ENCODE measurements at regions not wholly inside any gene's neighbourhood (a gene's known extent, or its start where the extent isn't known, plus 50 kb on each side); places are given as distances from the start of the nearest gene placed in this dataset.

GRCh38 chr11:115885535-115886421 lies 381.6 kb upstream of the CADM1 start:
- TF ChIP-seq EGR1 (IDR thresholded peaks at IDR 0.05; ENCODE audit: low read depth in 2 of 2) (no peak), REST (IDR thresholded peaks at IDR 0.05) (no peak), MAX (IDR thresholded peaks at IDR 0.05) (no peak), TAF1 (conservative IDR thresholded peaks at IDR 0.05) (no peak), GABPA (IDR thresholded peaks at IDR 0.05 in 1 of 2, conservative IDR thresholded peaks at IDR 0.05 in 1 of 2) (no peak), SP1 (IDR thresholded peaks at IDR 0.05) (no peak), HNF4G (IDR thresholded peaks at IDR 0.05) (no peak), JUND (IDR thresholded peaks at IDR 0.05) (no peak), RAD21 (IDR thresholded peaks at IDR 0.05) (no peak), FOXA1 (IDR thresholded peaks at IDR 0.05) (no peak)
- DNase-seq (ENCODE audit: low spot score): no peak
- no peaks in the 10 kb centered on the region for H3K27me3 ChIP-seq (ENCODE audit: control insufficient read depth in 4 of 4, insufficient read depth in 4 of 4, low read length in 3 of 4)
- H3K27ac ChIP-seq (ENCODE audit: low read depth in 1 of 2, low read length in 2 of 2): no peak overlapping the region
- WGBS: 77% methylated on average over 8 of the region's 8 CpGs
- H3K4me3 ChIP-seq (ENCODE audit: low read depth in 1 of 3, low read length in 3 of 3): no peak overlapping the region
- H3K9me3 ChIP-seq (ENCODE audit: control insufficient read depth in 4 of 4, low read length in 3 of 4): peaks cover 0 to 2% (median 2%) of the 10 kb centered on the region in 4 donors
- no peaks in the 10 kb centered on the region for H3K36me3 ChIP-seq (ENCODE audit: control insufficient read depth in 4 of 4, insufficient read depth in 3 of 4, low read depth in 1 of 4, low read length in 3 of 4)
- H3K9ac ChIP-seq (ENCODE audit: low read depth in 1 of 2, low read length in 2 of 2): no peak overlapping the region
- H3K4me1 ChIP-seq (ENCODE audit: control insufficient read depth in 4 of 4, insufficient read depth in 4 of 4, low read length in 3 of 4): no peaks in the 10 kb centered on the region

GRCh38 chr11:115884800-115885534 lies 380.8 kb upstream of the CADM1 start:
- 78% methylated on average over 5 of the region's 5 CpGs for WGBS
- Histone ChIP-seq H3K9ac (ENCODE audit: low read depth in 1 of 2, low read length in 2 of 2) (no peak overlapping the region), H3K36me3 (ENCODE audit: control insufficient read depth in 4 of 4, insufficient read depth in 3 of 4, low read depth in 1 of 4, low read length in 3 of 4) (no peaks in the 10 kb centered on the region), H3K4me3 (ENCODE audit: low read depth in 1 of 3, low read length in 3 of 3) (no peak overlapping the region), H3K4me1 (ENCODE audit: control insufficient read depth in 4 of 4, insufficient read depth in 4 of 4, low read length in 3 of 4) (no peaks in the 10 kb centered on the region), H3K27me3 (ENCODE audit: control insufficient read depth in 4 of 4, insufficient read depth in 4 of 4, low read length in 3 of 4) (no peaks in the 10 kb centered on the region), H3K9me3 (ENCODE audit: control insufficient read depth in 4 of 4, low read length in 3 of 4) (peaks cover 0 to 6% (median 2%) of the 10 kb centered on the region in 4 donors), H3K27ac (ENCODE audit: low read depth in 1 of 2, low read length in 2 of 2) (no peak overlapping the region)
- TF ChIP-seq GABPA (IDR thresholded peaks at IDR 0.05 in 1 of 2, conservative IDR thresholded peaks at IDR 0.05 in 1 of 2) (no peak), ATF3 (IDR thresholded peaks at IDR 0.05) (no peak), SP1 (IDR thresholded peaks at IDR 0.05) (no peak)
- no peak for DNase-seq (ENCODE audit: low spot score)

- Histone ChIP-seq H3K27ac (ENCODE audit: low read depth in 1 of 2, low read length in 2 of 2) (no peak overlapping the region), H3K36me3 (ENCODE audit: control insufficient read depth in 4 of 4, insufficient read depth in 3 of 4, low read depth in 1 of 4, low read length in 3 of 4) (no peaks in the 10 kb centered on the region), H3K9me3 (ENCODE audit: control insufficient read depth in 4 of 4, low read length in 3 of 4) (no peaks in the 10 kb centered on the region), H3K4me1 (ENCODE audit: control insufficient read depth in 4 of 4, insufficient read depth in 4 of 4, low read length in 3 of 4) (no peaks in the 10 kb centered on the region), H3K27me3 (ENCODE audit: control insufficient read depth in 4 of 4, insufficient read depth in 4 of 4, low read length in 3 of 4) (no peaks in the 10 kb centered on the region), H3K9ac (ENCODE audit: low read depth in 1 of 2, low read length in 2 of 2) (no peak overlapping the region), H3K4me3 (ENCODE audit: low read depth in 1 of 3, low read length in 3 of 3) (no peak overlapping the region)
- 81% methylated on average over 4 of the region's 4 CpGs for WGBS
- no peak for DNase-seq (ENCODE audit: low spot score)
- no peak for TF ChIP-seq RXRA (IDR thresholded peaks at IDR 0.05)
- no peak for TF ChIP-seq MAX (IDR thresholded peaks at IDR 0.05)
- no peak for TF ChIP-seq JUND (IDR thresholded peaks at IDR 0.05)
- TF ChIP-seq TAF1 (conservative IDR thresholded peaks at IDR 0.05): no peak
- TF ChIP-seq YY1 (IDR thresholded peaks at IDR 0.05): no peak
- no peak for TF ChIP-seq HNF4G (IDR thresholded peaks at IDR 0.05)
- no peak for TF ChIP-seq ZBTB33 (IDR thresholded peaks at IDR 0.05)
- no peak for TF ChIP-seq RAD21 (IDR thresholded peaks at IDR 0.05)
- TF ChIP-seq REST (IDR thresholded peaks at IDR 0.05): no peak
Observed at GRCh38 chr11:115874843-115875242, 370.6 kb upstream of the CADM1 start.
